ENCODE measurements at regions not wholly inside any gene's neighbourhood (a gene's known extent, or its start where the extent isn't known, plus 50 kb on each side); places are given as distances from the start of the nearest gene placed in this dataset.

DNA sequence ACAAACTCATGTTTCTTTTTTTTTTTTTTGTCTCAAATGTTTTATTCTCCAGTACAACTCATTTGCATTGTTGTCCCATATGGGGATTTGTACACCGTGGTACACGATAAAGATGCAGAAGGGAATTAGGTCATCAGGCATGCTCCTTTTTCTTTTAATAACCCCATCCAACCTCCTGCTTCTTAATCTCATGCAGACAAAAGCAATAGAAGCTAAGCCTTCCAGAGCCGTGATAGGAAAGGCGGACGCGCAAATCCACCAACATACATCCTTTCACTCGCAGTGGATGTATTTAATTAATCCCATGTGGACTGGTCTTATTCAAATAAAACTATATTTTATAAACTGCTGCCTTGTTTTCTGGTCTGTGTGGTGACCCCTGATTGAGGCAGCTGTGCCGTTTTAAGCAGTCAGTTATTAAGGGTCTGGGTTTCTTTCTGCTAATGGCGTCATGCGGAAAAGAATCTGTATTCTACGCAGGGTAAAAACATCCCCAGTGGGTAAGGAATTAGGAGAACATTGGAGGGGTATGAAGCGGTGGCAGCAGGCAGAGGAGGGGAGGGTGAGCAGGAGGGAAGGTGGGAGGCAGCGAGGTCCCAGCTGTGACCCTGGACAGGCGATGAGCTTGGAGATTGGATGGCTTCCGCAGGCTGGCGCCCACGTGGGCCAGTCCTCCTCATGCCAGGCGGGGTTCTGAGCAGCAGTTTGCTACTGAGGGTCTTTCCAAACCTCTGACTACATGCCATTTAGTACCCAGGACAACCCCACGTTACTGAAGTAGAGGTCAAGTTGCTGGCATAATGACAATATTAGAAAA is 172.8 kb downstream of the LINC00237 start:
- Histone ChIP-seq H2BK120ac (ENCODE audit: low read depth, low read length) (no peak overlapping the region), H3K4me1 (ENCODE audit: control insufficient read depth, insufficient read depth, low read depth, low read length) (no peaks in the 10 kb centered on the region), H4K91ac (ENCODE audit: low read length) (no peak overlapping the region), H3K23ac (ENCODE audit: low read length in 2 of 2) (no peak overlapping the region), H3K9ac (ENCODE audit: low read length) (no peak overlapping the region), H2BK15ac (ENCODE audit: low read depth, poor library complexity, severe bottlenecking) (no peak overlapping the region), H4K8ac (ENCODE audit: low read length) (no peak overlapping the region), H3K9me3 (ENCODE audit: control insufficient read depth, low read length) (no peaks in the 10 kb centered on the region), H3K4me3 (ENCODE audit: insufficient read depth in 1 of 2, low read depth in 1 of 2, low read length in 2 of 2) (no peak overlapping the region), H3K18ac (ENCODE audit: low read depth in 1 of 2, low read length in 2 of 2) (no peak overlapping the region), H2BK12ac (ENCODE audit: low read length in 2 of 2) (no peak overlapping the region), H3K27me3 (ENCODE audit: control insufficient read depth in 1 of 2, insufficient read depth in 1 of 2, low read length in 2 of 2) (no peaks in the 10 kb centered on the region), H2AFZ (ENCODE audit: low read depth, low read length) (no peak overlapping the region), H3K4me2 (ENCODE audit: low read length, poor library complexity, severe bottlenecking) (no peak overlapping the region), H3K27ac (ENCODE audit: low read length, poor library complexity, severe bottlenecking) (no peak overlapping the region), H3K14ac (ENCODE audit: low read length in 2 of 2) (no peak overlapping the region), H2BK5ac (ENCODE audit: low read depth, low read length, poor library complexity, severe bottlenecking) (no peak overlapping the region), H2AK5ac (ENCODE audit: low read length, severe bottlenecking) (no peak overlapping the region), H3K4ac (ENCODE audit: low read depth in 1 of 2, low read length in 2 of 2) (no peak overlapping the region), H3K36me3 (ENCODE audit: control insufficient read depth in 1 of 2, insufficient read depth in 2 of 2, low read depth in 1 of 2, low read length in 2 of 2) (no peaks in the 10 kb centered on the region), H3K79me1 (replicated peaks; ENCODE audit: low read length, poor library complexity, severe bottlenecking) (no peaks in the 10 kb centered on the region)
- WGBS: 82% methylated on average over 17 of the region's 19 CpGs
- DNase-seq: no peak

DNA sequence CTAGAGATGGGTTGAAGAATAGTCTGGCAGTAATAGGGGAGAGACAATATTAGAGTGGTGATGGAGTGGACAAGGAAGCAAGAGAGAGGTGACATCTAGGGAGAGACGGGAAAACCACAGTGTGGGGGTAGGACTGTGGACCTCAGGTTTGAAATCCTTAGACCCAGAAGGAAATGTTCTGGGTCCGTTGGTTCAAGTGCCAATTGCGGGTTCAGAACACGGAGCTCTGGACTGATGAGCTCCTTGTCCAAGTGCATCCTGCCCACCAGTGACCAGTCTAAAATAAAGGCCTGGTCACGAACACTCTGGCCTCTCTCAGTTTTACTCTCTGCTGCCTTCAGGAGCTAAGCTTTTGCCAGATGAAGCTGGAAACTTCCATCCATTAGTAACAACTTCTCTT is 174.0 kb downstream of the LINC00237 start:
- Histone ChIP-seq H3K18ac (ENCODE audit: low read depth in 1 of 2, low read length in 2 of 2) (no peak overlapping the region), H3K4me2 (ENCODE audit: low read length, poor library complexity, severe bottlenecking) (no peak overlapping the region), H3K4me1 (ENCODE audit: control insufficient read depth, insufficient read depth, low read depth, low read length) (no peaks in the 10 kb centered on the region), H2BK12ac (ENCODE audit: low read length in 2 of 2) (no peak overlapping the region), H2BK120ac (ENCODE audit: low read depth, low read length) (no peak overlapping the region), H2AFZ (ENCODE audit: low read depth, low read length) (no peak overlapping the region), H2BK5ac (ENCODE audit: low read depth, low read length, poor library complexity, severe bottlenecking) (no peak overlapping the region), H3K9me3 (ENCODE audit: control insufficient read depth, low read length) (no peaks in the 10 kb centered on the region), H3K4me3 (ENCODE audit: insufficient read depth in 1 of 2, low read depth in 1 of 2, low read length in 2 of 2) (no peak overlapping the region), H3K27me3 (ENCODE audit: control insufficient read depth in 1 of 2, insufficient read depth in 1 of 2, low read length in 2 of 2) (no peaks in the 10 kb centered on the region), H2AK5ac (ENCODE audit: low read length, severe bottlenecking) (no peak overlapping the region), H3K14ac (ENCODE audit: low read length in 2 of 2) (no peak overlapping the region), H2BK15ac (ENCODE audit: low read depth, poor library complexity, severe bottlenecking) (no peak overlapping the region), H3K27ac (ENCODE audit: low read length, poor library complexity, severe bottlenecking) (no peak overlapping the region), H4K8ac (ENCODE audit: low read length) (no peak overlapping the region), H3K23ac (ENCODE audit: low read length in 2 of 2) (no peak overlapping the region), H3K79me1 (replicated peaks; ENCODE audit: low read length, poor library complexity, severe bottlenecking) (no peaks in the 10 kb centered on the region), H3K9ac (ENCODE audit: low read length) (no peak overlapping the region), H4K91ac (ENCODE audit: low read length) (no peak overlapping the region), H3K36me3 (ENCODE audit: control insufficient read depth in 1 of 2, insufficient read depth in 2 of 2, low read depth in 1 of 2, low read length in 2 of 2) (no peaks in the 10 kb centered on the region), H3K4ac (ENCODE audit: low read depth in 1 of 2, low read length in 2 of 2) (no peak overlapping the region)
- DNase-seq: no peak
- WGBS: 91% methylated on average over 5 of the region's 5 CpGs

DNA sequence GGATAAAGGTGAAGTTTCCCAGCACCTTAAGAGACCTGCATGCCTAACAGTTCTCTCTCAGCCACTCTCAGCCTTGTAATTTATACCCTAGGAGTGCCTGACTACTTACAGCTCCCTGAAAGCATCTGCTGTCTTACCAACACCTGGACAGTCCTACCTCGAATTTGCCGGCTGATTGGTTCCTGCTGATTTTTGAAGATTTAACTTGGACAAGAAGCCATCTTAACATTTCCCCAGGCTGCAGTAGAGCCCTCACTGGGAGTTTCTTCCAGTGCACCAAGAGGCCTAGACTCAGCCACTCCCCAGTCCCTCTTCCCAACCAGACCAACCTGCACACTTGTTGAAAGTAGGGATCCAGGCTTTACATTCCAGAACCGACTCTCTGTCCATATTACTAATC is 174.5 kb downstream of the LINC00237 start:
- 76% methylated on average over 3 of the region's 3 CpGs for WGBS
- no peaks in the 10 kb centered on the region for H3K4me1 ChIP-seq (ENCODE audit: control insufficient read depth, insufficient read depth, low read depth, low read length)

DNA sequence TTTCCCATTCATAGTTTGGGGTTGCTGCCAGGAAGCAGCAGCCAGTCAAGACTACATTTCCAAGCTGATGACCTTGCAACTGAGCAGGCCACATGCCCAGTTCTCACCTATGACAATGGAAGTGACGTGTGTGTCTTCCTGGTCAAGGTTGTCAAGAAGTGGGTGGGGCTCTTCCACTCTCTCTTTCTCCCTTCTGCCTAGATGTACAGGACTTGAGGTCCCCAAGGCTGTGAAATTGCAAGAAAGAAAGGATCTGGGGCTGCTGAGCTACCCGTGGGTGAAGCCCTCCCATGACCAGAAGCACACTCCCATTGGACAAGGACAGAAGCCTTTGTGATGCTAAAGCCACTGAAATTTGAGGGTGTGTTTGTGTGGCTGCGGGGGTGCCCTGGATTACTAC is 175.1 kb downstream of the LINC00237 start:
- H2BK120ac ChIP-seq (ENCODE audit: low read depth, low read length): no peak overlapping the region
- H3K23ac ChIP-seq (ENCODE audit: low read length in 2 of 2): no peak overlapping the region
- no peak overlapping the region for H3K9ac ChIP-seq (ENCODE audit: low read length)
- no peak overlapping the region for H4K91ac ChIP-seq (ENCODE audit: low read length)
- no peak overlapping the region for H2AK5ac ChIP-seq (ENCODE audit: low read length, severe bottlenecking)
- H2BK5ac ChIP-seq (ENCODE audit: low read depth, low read length, poor library complexity, severe bottlenecking): no peak overlapping the region
- no peaks in the 10 kb centered on the region for H3K4me1 ChIP-seq (ENCODE audit: control insufficient read depth, insufficient read depth, low read depth, low read length)
- H3K27me3 ChIP-seq (ENCODE audit: control insufficient read depth in 1 of 2, insufficient read depth in 1 of 2, low read length in 2 of 2): no peaks in the 10 kb centered on the region
- no peaks in the 10 kb centered on the region for H3K9me3 ChIP-seq (ENCODE audit: control insufficient read depth, low read length)
- no peak overlapping the region for H2BK12ac ChIP-seq (ENCODE audit: low read length in 2 of 2)
- no peak overlapping the region for H4K8ac ChIP-seq (ENCODE audit: low read length)
- no peak overlapping the region for H2BK15ac ChIP-seq (ENCODE audit: low read depth, poor library complexity, severe bottlenecking)
- H3K18ac ChIP-seq (ENCODE audit: low read depth in 1 of 2, low read length in 2 of 2): no peak overlapping the region
- no peak for DNase-seq
- no peaks in the 10 kb centered on the region for H3K36me3 ChIP-seq (ENCODE audit: control insufficient read depth in 1 of 2, insufficient read depth in 2 of 2, low read depth in 1 of 2, low read length in 2 of 2)
- no peak overlapping the region for H3K4ac ChIP-seq (ENCODE audit: low read depth in 1 of 2, low read length in 2 of 2)
- no peaks in the 10 kb centered on the region for H3K79me1 ChIP-seq (replicated peaks; ENCODE audit: low read length, poor library complexity, severe bottlenecking)
- no peak overlapping the region for H3K27ac ChIP-seq (ENCODE audit: low read length, poor library complexity, severe bottlenecking)
- 46% methylated on average over 3 of the region's 3 CpGs for WGBS
- H3K14ac ChIP-seq (ENCODE audit: low read length in 2 of 2): no peak overlapping the region
- no peak overlapping the region for H3K4me3 ChIP-seq (ENCODE audit: insufficient read depth in 1 of 2, low read depth in 1 of 2, low read length in 2 of 2)
- no peak overlapping the region for H2AFZ ChIP-seq (ENCODE audit: low read depth, low read length)
- H3K4me2 ChIP-seq (ENCODE audit: low read length, poor library complexity, severe bottlenecking): no peak overlapping the region

More for the DNA sequence above, 174.5 kb downstream of the LINC00237 start:
- Histone ChIP-seq H2BK5ac (ENCODE audit: low read depth, low read length, poor library complexity, severe bottlenecking) (no peak overlapping the region), H3K36me3 (ENCODE audit: control insufficient read depth in 1 of 2, insufficient read depth in 2 of 2, low read depth in 1 of 2, low read length in 2 of 2) (no peaks in the 10 kb centered on the region), H3K9me3 (ENCODE audit: control insufficient read depth, low read length) (no peaks in the 10 kb centered on the region), H3K18ac (ENCODE audit: low read depth in 1 of 2, low read length in 2 of 2) (no peak overlapping the region), H3K4me2 (ENCODE audit: low read length, poor library complexity, severe bottlenecking) (no peak overlapping the region), H3K4me3 (ENCODE audit: insufficient read depth in 1 of 2, low read depth in 1 of 2, low read length in 2 of 2) (no peak overlapping the region), H3K4ac (ENCODE audit: low read depth in 1 of 2, low read length in 2 of 2) (no peak overlapping the region), H4K8ac (ENCODE audit: low read length) (no peak overlapping the region), H3K27me3 (ENCODE audit: control insufficient read depth in 1 of 2, insufficient read depth in 1 of 2, low read length in 2 of 2) (no peaks in the 10 kb centered on the region), H2BK120ac (ENCODE audit: low read depth, low read length) (no peak overlapping the region), H3K14ac (ENCODE audit: low read length in 2 of 2) (no peak overlapping the region), H2AFZ (ENCODE audit: low read depth, low read length) (no peak overlapping the region), H2AK5ac (ENCODE audit: low read length, severe bottlenecking) (no peak overlapping the region), H2BK15ac (ENCODE audit: low read depth, poor library complexity, severe bottlenecking) (no peak overlapping the region), H2BK12ac (ENCODE audit: low read length in 2 of 2) (no peak overlapping the region), H3K23ac (ENCODE audit: low read length in 2 of 2) (no peak overlapping the region), H4K91ac (ENCODE audit: low read length) (no peak overlapping the region), H3K79me1 (replicated peaks; ENCODE audit: low read length, poor library complexity, severe bottlenecking) (no peaks in the 10 kb centered on the region), H3K27ac (ENCODE audit: low read length, poor library complexity, severe bottlenecking) (no peak overlapping the region), H3K9ac (ENCODE audit: low read length) (no peak overlapping the region)
- DNase-seq: no peak

Data from mesenchymal stem cell (in vitro differentiated cells and primary cell).